WTC11 (cell line): ENCODE measurements at regions not wholly inside any gene's neighbourhood (a gene's known extent, or its start where the extent isn't known, plus 50 kb on each side); places are given as distances from the start of the nearest gene placed in this dataset.

Experiments used
- ATAC-seq: fragments of 200-7000 bp; cut with Tn5 transposase; 2 replicates; pipeline ENCODE4 v1.10.0; 2021; ENCODE audit warnings: mild to moderate bottlenecking, moderate library complexity
- CTCF ChIA-PET: fragments of 300-600 bp; sonication (Branson Sonifier 250); formaldehyde crosslinking; loops from one replicate; lab custom pipeline; 2021; ENCODE audit warnings: antibody characterized with exemption; lab: Charles Lee
- POLR2A ChIA-PET: fragments of 350-600 bp; sonication (Branson Sonifier 250); formaldehyde crosslinking; loops from one replicate; lab custom pipeline; 2021; ENCODE audit warnings: antibody characterized with exemption; lab: Charles Lee
- DNase-seq: peaks from one replicate; pipeline ENCODE4 v3.0.0; 2021; ENCODE audit warnings: low spot score
- H3K27ac Mint-ChIP-seq: 2 replicates; pipeline ENCODE4 v1.8.0; 2021; ENCODE audit warnings: mixed read lengths
- H3K27me3 Mint-ChIP-seq: 2 replicates; pipeline ENCODE4 v1.8.0; 2021; ENCODE audit warnings: low read depth, mild to moderate bottlenecking, moderate library complexity, mixed read lengths
- H3K36me3 Mint-ChIP-seq: 2 replicates; pipeline ENCODE4 v1.8.0; 2021; ENCODE audit warnings: mixed read lengths
- H3K4me1 Mint-ChIP-seq: 2 replicates; pipeline ENCODE4 v1.8.0; 2022; ENCODE audit warnings: mixed read lengths
- H3K4me3 Mint-ChIP-seq: 2 replicates; pipeline ENCODE4 v1.8.0; 2021; ENCODE audit warnings: mild to moderate bottlenecking, moderate library complexity, mixed read lengths
- H3K9me3 Mint-ChIP-seq: 2 replicates; pipeline ENCODE4 v1.8.0; 2021; ENCODE audit warnings: mixed read lengths
- ATF1 ChIP-seq: sonication (generic); formaldehyde crosslinking; IDR thresholded peaks from 2 replicates; pipeline ENCODE4 v1.8.1; 2023; ENCODE audit warnings: mild to moderate bottlenecking, moderate library complexity, missing genetic modification reagents
- CBFB ChIP-seq: sonication (generic); formaldehyde crosslinking; IDR thresholded peaks from 2 replicates; pipeline ENCODE4 v1.8.1; 2022; ENCODE audit warnings: mild to moderate bottlenecking, low read depth, missing genetic modification reagents
- CREB1 ChIP-seq: sonication (generic); formaldehyde crosslinking; IDR thresholded peaks from 2 replicates; pipeline ENCODE4 v1.8.0; 2023; ENCODE audit warnings: mild to moderate bottlenecking, missing genetic modification reagents
- CREM ChIP-seq: sonication (generic); formaldehyde crosslinking; IDR thresholded peaks from 2 replicates; pipeline ENCODE4 v1.8.1; 2022; ENCODE audit warnings: mild to moderate bottlenecking, missing genetic modification reagents, moderate library complexity
- FOXP1 ChIP-seq: sonication (generic); formaldehyde crosslinking; IDR thresholded peaks from 2 replicates; pipeline ENCODE4 v1.8.0; 2022; ENCODE audit warnings: missing genetic modification reagents, mild to moderate bottlenecking, moderate library complexity, borderline replicate concordance
- GRHL2 ChIP-seq: fragments of 250-450 bp; sonication (Bioruptor Pico); IDR thresholded peaks from 2 replicates; pipeline ENCODE4 v1.8.0; 2022; ENCODE audit warnings: mild to moderate bottlenecking, moderate library complexity; ENCODE audit not compliant: insufficient replicate concordance, severe bottlenecking
- HMGXB4 ChIP-seq: sonication (generic); formaldehyde crosslinking; IDR thresholded peaks from 2 replicates; pipeline ENCODE4 v1.8.1; 2023; ENCODE audit warnings: mild to moderate bottlenecking, moderate library complexity, missing genetic modification reagents
- KAT7 ChIP-seq: sonication (generic); formaldehyde crosslinking; IDR thresholded peaks from 2 replicates; pipeline ENCODE4 v1.8.1; 2023; ENCODE audit warnings: missing genetic modification reagents, mild to moderate bottlenecking, borderline replicate concordance
- MAX ChIP-seq: sonication (generic); formaldehyde crosslinking; IDR thresholded peaks from 2 replicates; pipeline ENCODE4 v1.8.0; 2022; ENCODE audit warnings: mild to moderate bottlenecking, missing genetic modification reagents
- MXD4 ChIP-seq: fragments of 250-450 bp; sonication (Bioruptor Pico); IDR thresholded peaks from 2 replicates; pipeline ENCODE4 v1.8.0; 2021; ENCODE audit warnings: mild to moderate bottlenecking, moderate library complexity, borderline replicate concordance
- MYBL2 ChIP-seq: sonication (generic); formaldehyde crosslinking; IDR thresholded peaks from 2 replicates; pipeline ENCODE4 v1.8.1; 2023; ENCODE audit warnings: mild to moderate bottlenecking, moderate library complexity, missing genetic modification reagents
- NFE2L1 ChIP-seq: sonication (generic); formaldehyde crosslinking; IDR thresholded peaks from 2 replicates; pipeline ENCODE4 v1.8.1; 2023; ENCODE audit warnings: missing genetic modification reagents
- OVOL2 ChIP-seq: fragments of 250-450 bp; sonication (Bioruptor Pico); IDR thresholded peaks from 2 replicates; pipeline ENCODE4 v1.9.0; 2021; ENCODE audit warnings: mild to moderate bottlenecking, borderline replicate concordance
- RORB ChIP-seq: fragments of 250-450 bp; sonication (Bioruptor Pico); IDR thresholded peaks from 2 replicates; pipeline ENCODE4 v1.9.0; 2021; ENCODE audit warnings: mild to moderate bottlenecking
- TCF7 ChIP-seq: sonication (generic); formaldehyde crosslinking; IDR thresholded peaks from 2 replicates; pipeline ENCODE4 v1.8.0; 2022; ENCODE audit warnings: mild to moderate bottlenecking, low read depth, missing genetic modification reagents, moderate library complexity
- ZNF121 ChIP-seq: sonication (generic); formaldehyde crosslinking; IDR thresholded peaks from 2 replicates; pipeline ENCODE4 v1.8.0; 2023; ENCODE audit warnings: missing genetic modification reagents
- ZNF396 ChIP-seq: fragments of 250-450 bp; sonication (Bioruptor Pico); IDR thresholded peaks from 2 replicates; pipeline ENCODE4 v1.8.0; 2021; ENCODE audit warnings: mild to moderate bottlenecking, moderate library complexity, borderline replicate concordance
- TF ChIP-seq, protein P1 (sequence below): fragments of 250-450 bp; sonication (Bioruptor Pico); IDR thresholded peaks from 2 replicates; pipeline ENCODE4 v1.9.0; 2021; ENCODE audit warnings: mild to moderate bottlenecking
- TF ChIP-seq, protein P2 (sequence below): sonication (generic); formaldehyde crosslinking; IDR thresholded peaks from 2 replicates; pipeline ENCODE4 v1.8.1; 2023; ENCODE audit warnings: mild to moderate bottlenecking, missing genetic modification reagents, moderate library complexity
- TF ChIP-seq, protein P3 (sequence below): sonication (generic); formaldehyde crosslinking; IDR thresholded peaks from 2 replicates; pipeline ENCODE4 v1.8.1; 2022; ENCODE audit warnings: mild to moderate bottlenecking, missing genetic modification reagents, moderate library complexity, borderline replicate concordance

DNA sequence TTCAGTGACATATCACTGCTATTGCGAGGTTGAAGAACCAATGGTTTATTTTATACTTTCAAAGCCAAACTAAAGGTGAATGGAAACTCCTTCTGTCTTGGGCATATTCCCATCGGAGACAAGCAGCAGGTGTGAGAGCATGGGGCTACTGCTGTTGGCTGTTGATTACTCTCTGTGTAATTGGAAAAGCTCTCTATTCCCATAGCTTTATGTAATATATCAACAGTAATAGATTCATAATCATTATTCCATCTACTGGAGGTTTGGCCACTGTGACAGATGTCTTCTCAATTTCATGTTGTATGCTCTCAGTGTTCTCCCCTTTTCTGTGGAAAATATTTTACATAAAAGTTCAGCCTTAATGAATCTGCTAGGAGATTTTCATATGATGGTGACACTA, 352.0 kb downstream of the BTG1 start (continued):
- TF ChIP-seq GRHL2: no peak
- TF ChIP-seq CBFB (CRISPR knock-in tag): no peak

DNA sequence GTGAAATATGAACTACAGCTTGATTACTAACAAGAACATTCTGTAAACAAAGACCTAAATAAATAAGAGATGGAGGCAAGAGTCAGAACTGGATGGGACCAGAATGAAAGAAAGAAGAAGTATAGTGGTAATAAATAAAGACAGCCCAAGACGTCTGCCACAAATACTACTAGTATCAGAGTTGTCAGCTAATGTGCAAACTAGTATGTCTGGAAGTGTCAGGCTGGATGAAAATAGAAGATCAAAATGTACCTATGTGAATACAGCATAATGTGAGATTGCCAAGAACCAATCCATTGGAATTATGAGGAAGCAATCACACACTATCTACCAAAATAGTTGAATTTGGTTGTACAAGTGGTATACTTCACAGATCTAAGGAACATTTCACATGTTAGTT, 353.0 kb downstream of the BTG1 start:
- Mint-ChIP-seq H3K4me3 (no peak overlapping the region), H3K4me1 (peaks cover 10% of the 10 kb centered on the region), H3K36me3 (no peaks in the 10 kb centered on the region), H3K27me3 (no peaks in the 10 kb centered on the region), H3K9me3 (peaks cover 7% of the 10 kb centered on the region; the same call in 1 of the 2 replicates), H3K27ac (no peak overlapping the region)
- no peak for ATAC-seq
- ChIA-PET POLR2A (no interaction called here), CTCF (no interaction called here)
- no peak for TF ChIP-seq CREB1 (CRISPR knock-in tag)
- no peak for TF ChIP-seq ZNF396 (CRISPR knock-in tag)
- TF ChIP-seq FOXP1: no peak
- TF ChIP-seq MAX (CRISPR knock-in tag): no peak
- no peak for TF ChIP-seq CREM
- no peak for TF ChIP-seq GRHL2
- TF ChIP-seq RORB: no peak
- TF ChIP-seq KAT7: no peak
- TF ChIP-seq, protein P1, sequence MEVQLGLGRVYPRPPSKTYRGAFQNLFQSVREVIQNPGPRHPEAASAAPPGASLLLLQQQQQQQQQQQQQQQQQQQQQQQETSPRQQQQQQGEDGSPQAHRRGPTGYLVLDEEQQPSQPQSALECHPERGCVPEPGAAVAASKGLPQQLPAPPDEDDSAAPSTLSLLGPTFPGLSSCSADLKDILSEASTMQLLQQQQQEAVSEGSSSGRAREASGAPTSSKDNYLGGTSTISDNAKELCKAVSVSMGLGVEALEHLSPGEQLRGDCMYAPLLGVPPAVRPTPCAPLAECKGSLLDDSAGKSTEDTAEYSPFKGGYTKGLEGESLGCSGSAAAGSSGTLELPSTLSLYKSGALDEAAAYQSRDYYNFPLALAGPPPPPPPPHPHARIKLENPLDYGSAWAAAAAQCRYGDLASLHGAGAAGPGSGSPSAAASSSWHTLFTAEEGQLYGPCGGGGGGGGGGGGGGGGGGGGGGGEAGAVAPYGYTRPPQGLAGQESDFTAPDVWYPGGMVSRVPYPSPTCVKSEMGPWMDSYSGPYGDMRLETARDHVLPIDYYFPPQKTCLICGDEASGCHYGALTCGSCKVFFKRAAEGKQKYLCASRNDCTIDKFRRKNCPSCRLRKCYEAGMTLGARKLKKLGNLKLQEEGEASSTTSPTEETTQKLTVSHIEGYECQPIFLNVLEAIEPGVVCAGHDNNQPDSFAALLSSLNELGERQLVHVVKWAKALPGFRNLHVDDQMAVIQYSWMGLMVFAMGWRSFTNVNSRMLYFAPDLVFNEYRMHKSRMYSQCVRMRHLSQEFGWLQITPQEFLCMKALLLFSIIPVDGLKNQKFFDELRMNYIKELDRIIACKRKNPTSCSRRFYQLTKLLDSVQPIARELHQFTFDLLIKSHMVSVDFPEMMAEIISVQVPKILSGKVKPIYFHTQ (CRISPR knock-in tag): no peak
- TF ChIP-seq NFE2L1 (CRISPR knock-in tag): no peak
- no peak for TF ChIP-seq HMGXB4 (CRISPR knock-in tag)
- no peak for DNase-seq

GRCh38 chr12:91786499-91787272, 359.0 kb downstream of the BTG1 start:
- no peaks in the 10 kb centered on the region for H3K36me3 Mint-ChIP-seq
- ChIA-PET POLR2A (no interaction called here), CTCF (interaction anchor here (1.0 kb wide), 1 partner anchor 25 kb away, joined by 3 read pairs; no protein-coding TSS in a partner anchor)
- H3K27ac Mint-ChIP-seq: no peak overlapping the region
- H3K4me1 Mint-ChIP-seq: peaks cover 15% of the 10 kb centered on the region
- peak; percentile 36 for ATAC-seq
- H3K27me3 Mint-ChIP-seq: no peaks in the 10 kb centered on the region
- TF ChIP-seq, protein P2, sequence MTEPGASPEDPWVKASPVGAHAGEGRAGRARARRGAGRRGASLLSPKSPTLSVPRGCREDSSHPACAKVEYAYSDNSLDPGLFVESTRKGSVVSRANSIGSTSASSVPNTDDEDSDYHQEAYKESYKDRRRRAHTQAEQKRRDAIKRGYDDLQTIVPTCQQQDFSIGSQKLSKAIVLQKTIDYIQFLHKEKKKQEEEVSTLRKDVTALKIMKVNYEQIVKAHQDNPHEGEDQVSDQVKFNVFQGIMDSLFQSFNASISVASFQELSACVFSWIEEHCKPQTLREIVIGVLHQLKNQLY (CRISPR knock-in tag): no peak
- no peak for TF ChIP-seq ZNF121 (CRISPR knock-in tag)
- no peak for TF ChIP-seq TCF7 (CRISPR knock-in tag)
- TF ChIP-seq ATF1 (CRISPR knock-in tag): no peak
- no peak for TF ChIP-seq OVOL2 (CRISPR knock-in tag)
- TF ChIP-seq MXD4 (CRISPR knock-in tag): no peak
- no peak for TF ChIP-seq MYBL2
- TF ChIP-seq, protein P3, sequence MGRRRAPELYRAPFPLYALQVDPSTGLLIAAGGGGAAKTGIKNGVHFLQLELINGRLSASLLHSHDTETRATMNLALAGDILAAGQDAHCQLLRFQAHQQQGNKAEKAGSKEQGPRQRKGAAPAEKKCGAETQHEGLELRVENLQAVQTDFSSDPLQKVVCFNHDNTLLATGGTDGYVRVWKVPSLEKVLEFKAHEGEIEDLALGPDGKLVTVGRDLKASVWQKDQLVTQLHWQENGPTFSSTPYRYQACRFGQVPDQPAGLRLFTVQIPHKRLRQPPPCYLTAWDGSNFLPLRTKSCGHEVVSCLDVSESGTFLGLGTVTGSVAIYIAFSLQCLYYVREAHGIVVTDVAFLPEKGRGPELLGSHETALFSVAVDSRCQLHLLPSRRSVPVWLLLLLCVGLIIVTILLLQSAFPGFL: no peak
- H3K9me3 Mint-ChIP-seq: peaks cover 19% of the 10 kb centered on the region
- DNase-seq: no peak
- H3K4me3 Mint-ChIP-seq: no peak overlapping the region
